GM04503 (cell line): ENCODE measurements at regions not wholly inside any gene's neighbourhood (a gene's known extent, or its start where the extent isn't known, plus 50 kb on each side); places are given as distances from the start of the nearest gene placed in this dataset.
A peak's percentile ranks its signal among the peaks of the same experiment; 100 is the strongest.
"Not testable (repeated sequence)": the region's sequence is repeated elsewhere in the genome, so short reads cannot be mapped to it uniquely, and the experiment has no call there.

Source experiments
- DNase-seq: peaks from one replicate; pipeline ENCODE4 v3.0.0-alpha.2; 2012; ENCODE audit warnings: low read depth

DNA sequence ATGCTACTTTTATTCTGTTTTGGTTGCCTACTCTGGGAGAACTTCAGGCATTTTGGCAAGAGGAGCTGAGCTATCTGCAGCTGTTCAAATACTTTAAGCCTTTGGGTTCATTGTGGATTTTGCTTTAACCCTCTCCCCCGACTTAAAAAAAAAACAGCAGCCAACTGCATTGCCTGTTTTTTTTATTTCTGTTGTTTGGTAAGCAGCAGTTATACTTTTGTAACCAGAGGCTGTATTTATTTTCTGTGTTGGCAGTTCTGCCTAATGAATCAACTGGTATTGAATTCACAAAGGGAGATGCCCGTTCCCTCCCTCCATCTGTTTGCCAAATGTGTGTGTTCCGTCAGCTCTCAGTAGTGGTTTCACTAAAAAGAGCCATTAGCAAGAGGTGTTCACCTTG, 484.0 kb downstream of the UTRN start:
- peak; percentile 4 for DNase-seq

DNA sequence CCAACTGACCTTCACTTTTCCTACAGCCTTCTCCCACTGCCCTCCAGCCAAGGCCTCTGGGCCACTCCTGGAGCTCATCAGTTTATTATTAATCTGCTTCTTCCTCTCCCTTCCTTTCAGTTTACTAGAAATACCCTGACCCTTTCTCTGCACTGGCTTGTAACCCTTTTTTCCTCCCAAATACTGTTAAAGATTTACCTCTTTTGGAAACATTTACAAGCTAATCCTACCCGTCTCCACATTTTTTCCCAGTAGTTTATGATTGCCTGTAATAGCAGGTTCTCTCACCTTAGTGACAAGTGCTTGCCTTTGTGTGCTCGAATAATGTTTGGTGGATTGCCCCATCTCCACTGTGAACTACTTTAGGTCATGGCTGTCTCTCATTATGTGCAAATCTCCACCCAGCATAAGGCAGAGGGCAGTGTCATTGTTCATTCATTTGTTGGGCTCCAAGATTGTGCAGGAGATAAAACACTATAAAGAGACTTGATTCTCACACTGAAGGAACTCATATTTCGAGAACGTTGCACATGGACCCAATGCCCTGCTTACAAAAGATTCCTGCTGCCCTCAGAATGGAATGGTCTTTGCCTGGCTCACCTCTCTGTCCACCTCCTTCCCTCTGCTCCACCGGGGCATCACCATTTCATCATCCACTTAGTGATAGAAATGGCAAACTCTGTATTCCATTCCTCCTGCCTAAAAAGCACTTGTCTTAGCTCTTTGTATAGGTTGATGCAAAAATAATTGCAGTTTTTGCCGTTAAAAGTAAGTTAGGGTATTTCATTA, 491.1 kb downstream of the UTRN start:
- DNase-seq: no peak

DNA sequence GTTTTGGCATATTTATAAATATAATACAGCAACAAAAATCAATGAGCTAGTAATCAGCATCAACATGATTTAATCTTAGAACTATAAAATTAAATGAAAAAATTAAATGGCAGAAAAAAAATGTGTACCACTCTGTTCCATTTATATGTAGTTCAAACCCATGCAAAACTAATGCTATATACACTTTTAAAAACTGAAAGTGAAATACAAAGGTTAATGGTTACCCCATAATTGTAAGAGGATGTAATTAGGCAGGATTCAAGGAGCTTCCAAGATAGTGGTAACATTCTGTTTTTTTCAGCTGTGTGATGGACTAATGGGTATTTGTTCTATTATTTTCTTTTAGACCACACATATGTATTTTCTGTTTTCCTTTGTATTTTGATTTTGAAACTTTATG, 492.1 kb downstream of the UTRN start:
- DNase-seq: no peak

DNA sequence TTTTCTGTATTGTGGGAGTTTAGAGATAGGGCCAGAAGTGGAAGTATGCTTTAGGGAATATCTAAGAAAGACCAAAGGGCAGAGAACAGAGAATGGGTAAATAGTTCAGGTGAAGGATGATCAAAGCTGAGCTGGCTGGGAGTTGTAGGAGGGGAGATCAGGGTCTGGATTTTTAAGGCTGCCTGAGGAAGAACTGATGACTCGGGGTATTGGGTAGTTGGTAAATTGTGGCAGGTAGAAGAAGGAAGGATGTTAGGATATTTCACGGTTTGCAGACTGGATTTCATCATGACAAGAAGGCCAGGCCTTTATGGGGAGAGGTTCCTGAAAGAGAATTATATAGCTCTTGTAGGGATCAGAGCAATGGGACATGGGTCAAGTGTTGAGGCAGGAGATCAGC, 492.9 kb downstream of the UTRN start:
- no peak for DNase-seq

DNA sequence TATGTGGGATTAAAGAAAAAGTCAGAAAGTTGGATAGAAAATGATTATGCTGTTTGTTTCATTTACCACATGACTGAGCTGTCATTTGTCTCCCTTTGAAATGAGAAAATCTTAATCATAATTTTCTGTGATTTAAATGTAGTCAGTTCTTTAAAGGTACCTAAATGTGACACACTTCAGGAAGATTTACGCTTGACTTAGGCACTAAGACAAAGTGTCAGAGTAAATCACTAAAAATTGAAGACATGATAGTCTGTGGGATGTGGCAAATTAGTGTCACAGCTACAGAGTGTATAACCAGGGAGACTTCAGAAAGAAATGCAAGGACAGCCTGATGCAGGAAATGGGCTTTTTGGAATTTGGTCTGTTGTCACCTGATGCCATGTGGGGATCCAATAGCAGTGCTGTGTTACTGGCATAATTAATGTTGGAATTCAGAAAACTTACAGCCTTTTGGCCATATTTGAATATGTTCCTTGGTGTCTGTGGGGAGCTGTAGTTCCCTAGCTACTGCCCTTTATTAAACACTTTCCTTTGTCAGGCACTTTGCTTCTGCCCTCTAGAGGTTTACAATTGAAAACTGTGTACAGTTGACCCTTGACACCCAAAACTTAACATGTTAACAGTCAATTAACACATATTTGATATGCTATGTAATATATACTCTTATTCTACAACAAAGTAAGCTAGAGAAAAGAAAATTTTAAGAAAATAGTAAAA, 493.8 kb downstream of the UTRN start:
- no peak for DNase-seq

DNA sequence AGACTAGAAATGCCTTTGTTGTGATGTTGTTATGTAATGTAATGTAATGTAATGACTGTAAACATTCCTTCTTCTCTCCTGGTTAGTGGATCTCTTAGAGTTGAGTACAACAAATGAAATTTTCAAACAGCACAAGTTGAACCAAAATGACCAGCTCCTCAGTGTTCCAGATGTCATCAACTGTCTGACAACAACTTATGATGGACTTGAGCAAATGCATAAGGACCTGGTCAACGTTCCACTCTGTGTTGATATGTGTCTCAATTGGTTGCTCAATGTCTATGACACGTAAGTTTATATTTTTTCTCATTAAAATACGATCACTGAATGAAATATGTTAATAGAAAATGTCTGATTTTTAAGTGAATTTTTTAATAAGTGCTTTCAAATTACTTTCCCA, 496.7 kb downstream of the UTRN start:
- no peak for DNase-seq

DNA sequence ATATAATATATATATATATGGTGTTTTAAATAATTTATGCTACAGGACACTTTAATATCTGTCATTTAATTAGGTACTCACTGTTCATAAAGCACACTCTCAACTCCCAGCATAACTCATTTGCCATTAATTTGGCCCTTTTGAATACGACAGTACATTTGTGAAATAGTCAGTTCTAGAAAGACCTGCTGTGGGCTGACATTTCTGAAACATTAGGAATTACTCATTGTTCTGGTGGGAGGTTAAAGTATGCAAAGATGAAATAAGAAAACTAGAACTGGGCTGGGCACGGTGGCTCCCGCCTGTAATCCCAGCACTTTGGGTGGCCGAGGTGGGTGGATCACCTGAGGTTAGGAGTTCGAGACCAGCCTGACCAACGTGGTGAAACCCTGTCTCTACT, 497.5 kb downstream of the UTRN start:
- no peak for DNase-seq

DNA sequence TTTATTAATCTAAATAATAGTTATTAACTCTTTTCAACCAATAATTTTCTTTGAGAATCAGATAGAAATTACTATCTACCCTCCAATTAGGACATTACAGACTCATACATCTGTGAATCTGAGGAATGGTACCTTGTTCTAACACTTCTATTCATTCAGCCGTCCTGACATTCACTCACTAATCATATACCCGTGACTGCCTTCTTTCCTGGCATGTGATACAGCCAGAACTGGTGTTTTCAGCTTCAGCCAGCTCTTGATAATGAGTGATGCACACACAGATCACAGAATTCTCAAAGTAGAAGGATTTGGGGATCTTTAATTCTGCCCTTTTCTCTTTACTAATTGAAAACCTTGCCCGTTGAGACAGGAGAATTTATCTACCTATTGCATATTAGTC, 499.9 kb downstream of the UTRN start:
- DNase-seq: no peak

DNA sequence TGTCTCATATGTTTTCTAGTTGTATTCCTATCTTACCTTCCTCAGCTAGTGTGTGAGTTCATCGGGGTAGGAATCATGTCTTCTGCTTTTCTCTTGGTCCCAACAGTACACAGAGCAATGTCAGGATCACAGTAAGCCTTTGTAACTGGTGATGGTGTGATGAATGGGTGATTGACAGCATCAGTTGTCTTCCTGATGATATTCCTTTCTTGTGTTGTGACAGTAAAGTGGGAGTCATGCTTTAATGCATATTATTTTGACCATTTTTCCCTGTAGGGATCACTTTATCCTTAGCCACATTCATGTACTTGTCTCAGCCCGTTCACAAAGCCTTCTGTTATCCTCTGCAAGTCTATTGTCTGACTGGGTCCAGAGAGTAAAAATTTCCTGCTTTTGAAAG, 501.7 kb downstream of the UTRN start:
- no peak for DNase-seq

DNA sequence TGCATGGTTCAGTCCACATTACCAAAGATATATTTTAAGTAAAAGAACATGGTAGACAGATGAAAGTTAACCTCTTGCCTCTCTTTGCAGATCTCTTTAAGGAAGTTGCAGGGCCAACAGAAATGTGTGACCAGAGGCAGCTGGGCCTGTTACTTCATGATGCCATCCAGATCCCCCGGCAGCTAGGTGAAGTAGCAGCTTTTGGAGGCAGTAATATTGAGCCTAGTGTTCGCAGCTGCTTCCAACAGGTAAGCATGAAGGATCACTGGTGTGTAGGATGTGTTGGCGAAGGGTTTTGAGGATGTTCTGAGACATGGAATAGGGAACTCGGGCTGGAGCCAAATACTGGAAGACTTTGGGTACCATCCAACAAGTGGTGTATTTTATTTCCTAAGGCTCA, 508.6 kb downstream of the UTRN start:
- no peak for DNase-seq

DNA sequence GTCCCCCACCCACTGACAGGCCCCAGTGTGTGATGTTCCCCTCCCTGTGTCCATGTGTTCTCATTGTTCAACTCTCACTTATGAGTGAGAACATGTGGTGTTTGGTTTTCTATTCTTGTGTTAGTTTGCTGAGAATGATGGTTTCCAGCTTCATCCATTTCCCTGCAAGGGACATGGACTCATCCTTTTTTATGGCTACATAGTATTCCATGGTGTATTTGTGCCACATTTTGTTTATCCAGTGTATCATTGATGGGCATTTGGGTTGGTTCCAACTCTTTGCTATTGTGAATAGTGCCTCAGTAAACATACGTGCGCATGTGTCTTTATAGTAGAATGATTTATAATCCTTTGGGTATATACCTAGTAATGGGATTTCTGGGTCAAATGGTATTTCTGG, 509.9 kb downstream of the UTRN start:
- not testable (repeated sequence) for DNase-seq

DNA sequence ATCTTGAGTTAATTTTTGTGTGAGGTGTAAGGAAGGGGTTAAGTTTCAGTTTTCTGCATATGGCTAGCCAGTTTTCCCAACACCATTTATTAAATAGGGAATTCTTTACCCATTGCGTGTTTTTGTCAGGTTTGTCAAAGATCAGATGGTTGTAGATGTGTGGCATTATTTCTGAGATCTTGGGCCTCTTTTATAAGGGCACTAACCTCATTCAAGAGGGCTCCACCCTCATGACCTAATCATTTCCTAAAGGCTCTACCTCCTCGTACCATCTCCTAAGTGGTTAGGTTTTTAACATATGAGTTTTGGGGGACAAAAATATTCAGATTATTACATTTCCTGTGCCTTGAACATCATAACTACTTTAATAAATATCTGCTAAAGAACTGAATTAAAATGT, 510.9 kb downstream of the UTRN start:
- no peak for DNase-seq

DNA sequence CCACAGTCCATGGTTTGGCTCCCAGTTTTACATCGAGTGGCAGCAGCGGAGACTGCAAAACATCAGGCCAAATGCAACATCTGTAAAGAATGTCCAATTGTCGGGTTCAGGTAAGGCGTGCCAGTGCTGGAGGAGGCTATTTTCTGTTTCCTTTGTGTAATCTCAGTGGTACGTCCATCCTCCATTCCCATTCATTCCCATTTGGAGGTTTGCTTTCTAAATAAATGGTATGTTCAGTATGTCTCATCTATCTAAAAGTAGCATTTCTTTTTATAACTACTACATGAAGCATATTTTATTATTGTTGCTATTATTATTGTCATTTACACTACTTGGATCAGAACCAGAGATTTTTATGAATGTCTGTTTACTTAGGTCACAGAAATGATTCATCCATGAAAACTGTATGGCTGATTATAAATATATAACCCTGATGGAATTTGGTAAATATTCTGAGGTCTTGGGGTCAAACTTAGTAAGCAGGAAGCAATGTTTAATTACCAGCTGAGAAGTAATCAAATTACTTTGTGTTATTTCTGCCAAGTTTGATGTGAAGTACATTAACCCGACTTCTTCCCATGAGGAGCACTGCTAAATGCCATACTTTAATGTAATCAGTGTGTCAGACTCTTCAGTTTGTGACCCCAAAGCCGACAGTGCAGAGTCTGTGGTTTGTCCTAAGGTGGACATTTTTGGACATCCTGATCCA, 512.9 kb downstream of the UTRN start:
- peak; percentile 89 for DNase-seq

DNA sequence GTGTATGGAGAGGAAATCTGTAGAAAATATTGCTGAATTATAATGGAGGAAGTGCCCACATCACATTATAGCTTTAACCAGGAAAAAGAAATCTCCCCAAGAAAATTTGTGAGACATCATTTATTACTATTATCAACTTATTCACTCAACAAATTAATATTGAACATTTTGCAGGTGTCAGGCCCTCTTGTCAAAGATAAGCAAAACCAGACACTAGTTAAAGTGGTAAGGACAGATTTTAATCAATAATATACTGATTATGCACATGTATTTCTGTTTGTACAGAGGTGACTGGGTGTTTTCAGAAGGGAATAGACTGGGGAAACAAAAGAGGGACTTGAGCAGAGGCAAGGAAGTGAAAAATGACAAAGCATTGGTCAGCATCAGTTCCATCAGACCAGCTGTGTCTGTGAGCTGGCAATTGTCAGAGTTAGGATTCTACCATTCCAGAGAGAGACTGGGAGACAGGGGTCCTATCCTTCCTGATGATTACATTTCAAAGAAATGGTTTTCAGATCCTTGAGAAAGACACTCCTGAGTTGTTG, 519.2 kb downstream of the UTRN start:
- DNase-seq: no peak

DNA sequence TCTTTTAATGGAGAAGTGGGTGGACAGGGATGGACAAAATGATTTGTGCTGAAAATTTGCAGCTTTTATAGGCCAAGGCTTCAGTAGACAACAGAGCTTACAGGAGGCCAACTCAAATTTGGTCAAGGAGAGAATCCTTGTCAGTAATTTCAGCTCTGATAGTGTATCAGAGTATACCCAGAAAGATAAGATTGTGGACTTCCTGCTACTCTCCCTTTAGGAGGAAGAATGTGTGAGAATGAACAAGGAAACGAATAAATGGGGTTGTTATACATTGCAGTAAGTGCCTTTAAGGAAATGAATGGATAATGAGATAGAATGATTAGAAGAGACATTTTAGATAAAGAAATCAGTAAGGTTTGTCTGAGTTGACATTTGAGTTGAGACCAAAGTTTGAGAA, 519.9 kb downstream of the UTRN start:
- no peak for DNase-seq

DNA sequence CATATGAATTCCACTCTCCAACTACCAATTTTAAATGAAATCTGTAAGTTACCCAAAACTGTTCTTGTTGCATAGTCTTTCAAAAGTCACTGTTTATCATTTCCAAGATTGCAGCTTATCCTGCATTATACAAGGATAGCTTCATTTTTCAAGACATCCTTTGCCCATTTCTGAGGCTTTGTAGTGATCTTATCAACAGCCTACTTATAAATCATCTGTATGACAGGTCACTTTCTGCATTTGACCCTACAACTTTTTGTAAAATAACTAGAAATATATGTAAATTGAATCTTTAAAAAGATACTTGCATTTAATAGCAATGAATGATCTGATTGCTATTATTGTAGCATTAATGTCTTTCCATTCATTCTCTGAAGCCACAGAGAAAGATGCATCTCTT, 521.1 kb downstream of the UTRN start:
- no peak for DNase-seq

DNA sequence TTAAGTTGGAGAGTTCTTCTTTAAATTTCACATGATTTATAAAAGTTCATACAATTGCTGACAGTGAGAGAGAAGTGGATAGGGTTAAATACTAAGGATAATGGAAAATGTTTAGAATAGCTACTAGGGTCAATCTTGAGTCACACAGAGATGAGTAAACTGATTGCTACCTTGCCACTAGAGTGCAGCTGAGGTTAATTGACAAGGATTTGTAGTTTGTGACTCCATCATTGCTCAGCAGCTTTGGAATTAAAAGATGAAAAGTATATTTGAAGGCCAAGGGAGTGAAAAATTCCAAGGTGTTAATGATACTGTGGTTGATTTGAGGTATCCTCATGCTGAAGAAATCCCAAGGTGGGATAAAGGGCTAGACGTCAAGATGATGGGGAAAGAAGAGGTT, 524.0 kb downstream of the UTRN start:
- no peak for DNase-seq

DNA sequence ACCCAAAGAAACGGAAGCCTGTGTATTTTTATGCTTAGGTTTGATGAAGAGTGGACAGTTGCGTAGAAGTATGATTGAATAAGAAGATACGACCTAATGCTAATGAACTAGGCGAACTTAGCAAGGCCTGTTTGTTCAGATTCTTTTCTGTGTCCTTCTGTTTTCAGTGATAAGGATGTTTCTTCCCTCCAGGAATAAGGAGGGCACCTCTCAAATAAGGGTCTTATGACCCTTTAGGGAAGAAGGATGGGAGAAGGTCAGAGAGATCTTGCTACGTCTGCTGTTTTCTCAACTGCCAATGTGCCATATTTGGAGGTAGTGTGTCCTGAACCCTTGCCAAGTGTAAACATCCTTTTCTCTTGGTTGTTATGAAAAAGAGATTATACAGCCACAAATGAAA, 524.8 kb downstream of the UTRN start:
- no peak for DNase-seq

DNA sequence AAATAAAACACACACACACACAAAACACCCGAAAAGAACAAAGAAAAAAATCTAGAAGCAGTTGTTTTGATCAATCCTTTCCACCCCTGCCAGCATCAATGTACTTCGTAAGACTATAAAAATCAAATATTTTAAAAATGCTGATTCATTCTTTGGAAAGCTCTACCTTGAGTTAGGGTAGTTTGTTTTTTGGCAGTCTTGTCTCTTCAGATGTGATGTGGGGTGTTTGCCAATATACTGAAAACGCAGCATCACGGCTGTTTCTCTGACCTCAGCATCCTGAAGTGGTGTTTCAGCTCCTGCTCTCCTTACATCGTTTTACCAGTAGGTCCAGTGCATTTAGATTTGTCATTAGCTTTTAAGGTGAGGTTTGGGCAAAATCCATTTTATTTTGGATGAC, 526.0 kb downstream of the UTRN start:
- no peak for DNase-seq

DNA sequence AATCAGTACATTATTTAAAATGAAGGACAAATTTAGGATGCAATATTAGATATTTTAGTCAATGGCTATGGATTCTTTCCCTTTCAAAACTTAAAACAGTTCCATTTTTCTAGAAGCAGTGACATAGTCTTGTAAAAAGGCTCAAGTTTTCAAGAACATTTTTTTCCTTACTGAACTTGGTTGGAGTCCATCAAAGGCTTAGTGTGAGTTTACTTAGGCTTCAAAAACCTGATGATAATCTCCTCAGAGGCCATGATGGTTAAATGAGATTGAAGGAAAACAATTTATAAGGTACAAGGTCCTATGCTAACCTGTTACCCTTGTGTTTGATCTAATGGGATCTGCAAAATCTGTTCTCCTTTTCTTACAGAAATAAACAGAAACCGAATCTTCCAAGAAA, 531.8 kb downstream of the UTRN start:
- DNase-seq: no peak

DNA sequence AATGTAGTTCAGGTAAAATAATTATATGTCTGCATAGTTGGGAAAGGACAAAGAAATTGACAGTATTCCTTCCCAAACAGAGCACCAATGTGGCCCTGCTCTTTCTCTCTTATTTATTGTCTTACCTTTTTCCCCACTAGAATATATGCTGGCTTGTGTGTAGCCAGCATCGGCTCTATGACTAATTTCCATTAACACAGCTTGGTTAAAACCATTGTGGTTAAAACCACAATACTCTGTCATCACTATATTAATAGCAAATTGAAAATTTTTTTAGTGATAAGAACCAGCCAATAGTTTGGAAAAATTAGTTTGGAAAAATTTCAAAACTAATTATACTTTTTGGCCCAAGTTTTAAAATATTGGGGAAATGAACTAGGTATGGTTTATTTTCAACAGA, 535.1 kb downstream of the UTRN start:
- no peak for DNase-seq

DNA sequence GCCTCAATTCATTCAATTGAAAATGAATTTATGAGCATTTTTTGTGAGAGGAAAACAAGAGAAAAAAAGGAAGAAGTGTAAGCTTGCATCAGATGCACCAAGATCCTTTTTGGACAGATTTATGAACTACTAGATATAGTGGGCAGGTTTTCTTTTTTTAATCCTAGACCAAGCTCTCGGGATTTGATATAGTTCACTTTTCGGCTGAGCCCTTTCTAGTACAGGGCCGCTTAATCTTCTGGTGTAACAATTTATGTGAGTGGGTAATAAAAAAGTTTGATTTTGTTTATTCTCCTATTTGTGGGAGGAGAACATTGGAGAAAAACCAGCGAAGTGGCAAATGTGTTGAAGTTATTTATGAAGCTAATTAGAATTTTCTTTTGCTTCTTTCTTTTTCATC, 538.0 kb downstream of the UTRN start:
- no peak for DNase-seq

DNA sequence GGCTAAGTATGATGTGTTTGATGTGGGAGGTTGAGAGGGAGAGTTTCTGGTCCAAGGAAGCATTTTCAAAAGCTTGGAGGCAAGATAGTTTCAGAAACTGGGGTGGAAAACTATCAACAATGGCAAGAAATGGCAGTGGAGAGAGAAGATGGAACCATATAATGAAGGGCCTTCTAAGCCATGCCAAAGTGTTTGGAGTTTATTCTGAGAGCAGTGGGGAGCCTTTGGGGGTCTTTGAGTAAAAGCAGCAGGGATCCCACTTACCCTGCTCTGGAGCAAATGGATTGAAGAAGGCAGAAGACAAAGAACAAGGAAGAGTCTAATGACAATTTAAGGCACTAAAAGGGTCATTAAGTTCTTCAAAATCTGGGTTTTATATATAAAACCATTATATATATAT, 538.9 kb downstream of the UTRN start:
- DNase-seq: no peak
